ENCODE measurements at regions not wholly inside any gene's neighbourhood (a gene's known extent, or its start where the extent isn't known, plus 50 kb on each side); places are given as distances from the start of the nearest gene placed in this dataset.
A peak's percentile ranks its signal among the peaks of the same experiment; 100 is the strongest.

GRCh38 chr2:184346338-184346862 lies 251.9 kb upstream of the ZNF804A start:
- H3K27me3 ChIP-seq (ENCODE audit: low read length): no peaks in the 10 kb centered on the region

DNA sequence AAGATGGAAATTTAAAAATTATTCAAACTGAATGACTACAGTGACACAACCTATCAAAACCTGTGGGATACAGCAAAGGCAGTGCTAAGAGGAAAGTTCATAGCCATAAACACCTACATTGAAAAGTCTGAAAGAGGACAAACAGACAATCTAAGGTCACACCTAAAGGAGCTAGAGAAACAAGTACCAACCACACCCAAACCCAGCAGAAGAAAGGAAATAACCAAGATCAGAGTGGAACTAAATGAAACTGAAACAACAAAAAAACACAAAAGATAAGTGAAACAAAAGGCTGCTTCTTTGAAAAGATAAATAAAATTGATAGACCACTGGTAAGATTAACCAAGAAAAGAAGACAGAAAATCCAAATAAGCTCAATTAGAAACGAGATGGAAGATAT lies 247.2 kb upstream of the ZNF804A start:
- Histone ChIP-seq H3K9me3 (ENCODE audit: low read length) (no peaks in the 10 kb centered on the region), H3K79me2 (ENCODE audit: low read length) (no peaks in the 10 kb centered on the region), H3K9ac (ENCODE audit: low read length) (no peak overlapping the region), H3K27me3 (ENCODE audit: low read length) (no peaks in the 10 kb centered on the region; the same call in 1 of the 2 replicates), H3K4me3 (ENCODE audit: low read length) (no peak overlapping the region), H3K4me1 (ENCODE audit: low read length) (no peaks in the 10 kb centered on the region), H3K27ac (ENCODE audit: low read length) (no peak overlapping the region), H3K36me3 (ENCODE audit: insufficient read depth, low read length) (no peaks in the 10 kb centered on the region), H3K9me2 (replicated peaks; ENCODE audit: insufficient read depth, low read length) (no peaks in the 10 kb centered on the region), H2AFZ (ENCODE audit: low read length) (no peak overlapping the region), H3K4me2 (ENCODE audit: low read depth, low read length, poor library complexity, severe bottlenecking) (no peak overlapping the region), H4K20me1 (ENCODE audit: insufficient read depth, low read depth, low read length) (no peaks in the 10 kb centered on the region)
- DNase-seq: no peak

More at GRCh38 chr2:184346338-184346862, 251.9 kb upstream of the ZNF804A start:
- H3K9ac ChIP-seq (ENCODE audit: low read length): no peak overlapping the region
- no peaks in the 10 kb centered on the region for H3K36me3 ChIP-seq (ENCODE audit: insufficient read depth, low read length)
- H3K4me3 ChIP-seq (ENCODE audit: low read length): no peak overlapping the region
- H3K9me2 ChIP-seq (replicated peaks; ENCODE audit: insufficient read depth, low read length): no peaks in the 10 kb centered on the region
- no peaks in the 10 kb centered on the region for H3K9me3 ChIP-seq (ENCODE audit: low read length)
- no peak overlapping the region for H2AFZ ChIP-seq (ENCODE audit: low read length)
- no peaks in the 10 kb centered on the region for H4K20me1 ChIP-seq (ENCODE audit: insufficient read depth, low read depth, low read length)
- H3K4me1 ChIP-seq (ENCODE audit: low read length): no peaks in the 10 kb centered on the region
- H3K27ac ChIP-seq (ENCODE audit: low read length): no peak overlapping the region
- DNase-seq: no peak
- H3K79me2 ChIP-seq (ENCODE audit: low read length): no peaks in the 10 kb centered on the region
- no peak overlapping the region for H3K4me2 ChIP-seq (ENCODE audit: low read depth, low read length, poor library complexity, severe bottlenecking)

DNA sequence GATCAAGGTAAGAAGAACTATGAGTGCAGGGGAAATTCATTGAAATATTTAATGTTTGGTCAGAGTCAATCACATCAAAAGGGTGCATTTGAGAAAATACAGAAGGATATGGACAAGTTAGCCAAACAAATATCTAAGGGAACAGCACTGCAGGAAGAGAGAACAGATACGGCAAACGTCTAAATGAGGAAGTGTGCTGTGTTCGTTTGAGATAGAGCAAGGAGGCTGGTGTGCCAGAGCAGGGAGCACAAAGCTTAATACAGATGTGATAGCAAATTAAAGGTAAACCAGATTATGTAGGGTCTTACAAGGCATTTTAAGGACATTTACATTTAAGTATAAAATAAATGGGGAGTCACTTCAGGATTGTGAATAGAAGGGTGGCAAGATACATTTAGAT lies 241.3 kb upstream of the ZNF804A start:
- Histone ChIP-seq H2AFZ (ENCODE audit: low read length) (no peak overlapping the region), H3K4me1 (ENCODE audit: low read length) (no peaks in the 10 kb centered on the region), H3K4me2 (ENCODE audit: low read depth, low read length, poor library complexity, severe bottlenecking) (no peak overlapping the region), H3K36me3 (ENCODE audit: insufficient read depth, low read length) (no peaks in the 10 kb centered on the region), H3K4me3 (ENCODE audit: low read length) (no peak overlapping the region), H3K27me3 (ENCODE audit: low read length) (no peaks in the 10 kb centered on the region; the same call in 1 of the 2 replicates), H4K20me1 (ENCODE audit: insufficient read depth, low read depth, low read length) (no peaks in the 10 kb centered on the region), H3K27ac (ENCODE audit: low read length) (no peak overlapping the region), H3K79me2 (ENCODE audit: low read length) (no peaks in the 10 kb centered on the region), H3K9me2 (replicated peaks; ENCODE audit: insufficient read depth, low read length) (no peaks in the 10 kb centered on the region), H3K9ac (ENCODE audit: low read length) (no peak overlapping the region), H3K9me3 (ENCODE audit: low read length) (no peaks in the 10 kb centered on the region)
- DNase-seq: no peak

DNA sequence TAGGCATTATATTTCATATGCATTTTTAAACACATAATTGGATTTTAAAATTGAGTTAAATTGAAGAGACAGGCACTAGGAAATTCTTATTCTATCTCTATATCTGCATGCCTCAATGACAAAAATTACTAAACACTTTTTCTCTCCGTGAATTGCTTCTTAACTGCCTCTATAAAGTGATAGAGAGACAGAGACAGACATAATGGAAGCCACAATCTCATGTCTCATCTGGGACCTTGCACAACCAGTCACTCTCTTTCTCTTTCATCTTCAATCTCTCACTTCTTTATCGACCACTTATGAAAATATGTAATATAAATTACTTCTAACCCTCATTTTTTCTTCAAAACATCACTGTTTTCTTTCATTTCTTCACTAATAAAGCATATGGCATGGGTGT lies 238.9 kb upstream of the ZNF804A start:
- no peaks in the 10 kb centered on the region for H4K20me1 ChIP-seq (ENCODE audit: insufficient read depth, low read depth, low read length)
- H3K36me3 ChIP-seq (ENCODE audit: insufficient read depth, low read length): no peaks in the 10 kb centered on the region
- no peaks in the 10 kb centered on the region for H3K4me1 ChIP-seq (ENCODE audit: low read length)
- H3K27ac ChIP-seq (ENCODE audit: low read length): no peak overlapping the region
- no peak for DNase-seq
- no peaks in the 10 kb centered on the region for H3K9me2 ChIP-seq (replicated peaks; ENCODE audit: insufficient read depth, low read length)
- no peaks in the 10 kb centered on the region for H3K9me3 ChIP-seq (ENCODE audit: low read length)
- H3K4me2 ChIP-seq (ENCODE audit: low read depth, low read length, poor library complexity, severe bottlenecking): no peak overlapping the region
- H3K27me3 ChIP-seq (ENCODE audit: low read length): no peaks in the 10 kb centered on the region; the same call in 1 of the 2 replicates
- no peaks in the 10 kb centered on the region for H3K79me2 ChIP-seq (ENCODE audit: low read length)
- no peak overlapping the region for H3K9ac ChIP-seq (ENCODE audit: low read length)
- no peak overlapping the region for H2AFZ ChIP-seq (ENCODE audit: low read length)
- H3K4me3 ChIP-seq (ENCODE audit: low read length): no peak overlapping the region

DNA sequence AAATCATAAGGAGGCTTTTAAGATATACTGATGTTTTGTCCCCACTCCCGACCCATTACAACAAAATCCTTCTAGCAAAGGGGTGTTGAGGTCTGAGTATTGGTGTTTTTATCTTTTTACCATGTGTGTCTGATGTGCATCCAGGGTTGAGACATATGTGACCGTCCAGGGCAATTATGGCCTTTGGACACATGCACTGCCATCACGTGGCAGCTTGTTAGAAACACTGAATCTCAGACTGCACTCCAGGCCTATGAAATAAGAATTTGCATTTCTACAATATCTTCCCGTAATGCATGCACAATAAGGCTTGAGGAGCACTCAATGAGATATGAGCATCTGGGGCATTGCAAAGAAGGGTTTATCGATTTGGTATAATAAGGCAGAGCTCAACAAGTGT lies 235.1 kb upstream of the ZNF804A start:
- Histone ChIP-seq H3K4me1 (ENCODE audit: low read length) (no peaks in the 10 kb centered on the region), H3K4me2 (ENCODE audit: low read depth, low read length, poor library complexity, severe bottlenecking) (no peak overlapping the region), H3K9ac (ENCODE audit: low read length) (no peak overlapping the region), H3K27me3 (ENCODE audit: low read length) (no peaks in the 10 kb centered on the region), H2AFZ (ENCODE audit: low read length) (no peak overlapping the region), H4K20me1 (ENCODE audit: insufficient read depth, low read depth, low read length) (no peaks in the 10 kb centered on the region), H3K9me3 (ENCODE audit: low read length) (no peaks in the 10 kb centered on the region), H3K36me3 (ENCODE audit: insufficient read depth, low read length) (no peaks in the 10 kb centered on the region), H3K9me2 (replicated peaks; ENCODE audit: insufficient read depth, low read length) (no peaks in the 10 kb centered on the region), H3K4me3 (ENCODE audit: low read length) (no peak overlapping the region), H3K27ac (ENCODE audit: low read length) (no peak overlapping the region), H3K79me2 (ENCODE audit: low read length) (no peaks in the 10 kb centered on the region)
- DNase-seq: peak; percentile 44

DNA sequence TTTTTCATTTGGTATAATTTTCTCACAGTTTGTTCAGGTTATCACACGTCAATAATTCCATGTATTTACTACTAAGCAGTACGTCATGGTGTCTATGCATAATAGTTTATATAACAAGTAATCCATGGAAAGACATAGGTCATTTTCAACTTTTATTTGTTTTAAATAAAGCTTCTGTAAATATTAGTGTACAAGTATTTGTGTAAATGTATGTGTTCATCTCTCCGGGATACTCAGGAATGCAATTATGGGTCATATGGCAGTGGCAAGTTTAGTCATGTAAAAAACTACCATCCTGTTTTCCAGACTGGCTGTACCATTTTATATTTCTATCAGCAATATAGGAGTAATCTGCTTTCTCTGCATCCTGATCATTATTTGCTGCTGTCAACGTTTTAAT lies 231.1 kb upstream of the ZNF804A start:
- no peak for DNase-seq
- Histone ChIP-seq H3K4me2 (ENCODE audit: low read depth, low read length, poor library complexity, severe bottlenecking) (no peak overlapping the region), H4K20me1 (ENCODE audit: insufficient read depth, low read depth, low read length) (no peaks in the 10 kb centered on the region)

DNA sequence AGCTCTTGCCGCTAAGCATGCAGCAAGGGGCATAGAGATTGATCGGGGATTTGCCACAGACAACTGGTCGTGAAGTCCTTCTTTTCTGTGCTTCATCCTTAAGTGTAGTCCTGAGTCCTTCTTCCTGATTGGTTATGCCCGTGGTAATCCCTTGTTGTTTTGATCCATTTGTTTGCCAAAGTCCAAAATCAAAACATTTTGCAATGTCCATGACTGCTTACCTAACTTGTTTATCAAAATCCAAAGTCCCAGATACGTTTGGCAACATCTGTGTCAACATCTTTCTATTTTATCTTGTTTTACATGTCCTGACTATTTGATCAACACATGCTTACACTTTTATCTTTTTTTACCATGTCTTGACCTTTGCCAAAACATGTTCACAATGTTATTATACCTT lies 229.0 kb upstream of the ZNF804A start:
- H3K9me2 ChIP-seq (replicated peaks; ENCODE audit: insufficient read depth, low read length): no peaks in the 10 kb centered on the region
- H3K79me2 ChIP-seq (ENCODE audit: low read length): no peaks in the 10 kb centered on the region
- H3K27me3 ChIP-seq (ENCODE audit: low read length): no peaks in the 10 kb centered on the region
- no peak overlapping the region for H3K9ac ChIP-seq (ENCODE audit: low read length)
- H3K9me3 ChIP-seq (ENCODE audit: low read length): no peaks in the 10 kb centered on the region
- H2AFZ ChIP-seq (ENCODE audit: low read length): no peak overlapping the region
- H3K4me3 ChIP-seq (ENCODE audit: low read length): no peak overlapping the region
- no peak overlapping the region for H3K27ac ChIP-seq (ENCODE audit: low read length)
- H4K20me1 ChIP-seq (ENCODE audit: insufficient read depth, low read depth, low read length): no peaks in the 10 kb centered on the region
- H3K36me3 ChIP-seq (ENCODE audit: insufficient read depth, low read length): no peaks in the 10 kb centered on the region
- no peak overlapping the region for H3K4me2 ChIP-seq (ENCODE audit: low read depth, low read length, poor library complexity, severe bottlenecking)
- no peak for DNase-seq
- H3K4me1 ChIP-seq (ENCODE audit: low read length): 0 out of 2 replicates have a peak, but pooled peaks cover 4% of the 10 kb centered on the region

More for the DNA sequence above, 231.1 kb upstream of the ZNF804A start:
- H2AFZ ChIP-seq (ENCODE audit: low read length): no peak overlapping the region
- no peak overlapping the region for H3K27ac ChIP-seq (ENCODE audit: low read length)
- no peaks in the 10 kb centered on the region for H3K9me2 ChIP-seq (replicated peaks; ENCODE audit: insufficient read depth, low read length)
- no peaks in the 10 kb centered on the region for H3K9me3 ChIP-seq (ENCODE audit: low read length)
- H3K9ac ChIP-seq (ENCODE audit: low read length): no peak overlapping the region
- H3K36me3 ChIP-seq (ENCODE audit: insufficient read depth, low read length): no peaks in the 10 kb centered on the region
- H3K79me2 ChIP-seq (ENCODE audit: low read length): no peaks in the 10 kb centered on the region
- no peak overlapping the region for H3K4me3 ChIP-seq (ENCODE audit: low read length)
- 0 out of 2 replicates have a peak, but pooled peaks cover 4% of the 10 kb centered on the region for H3K4me1 ChIP-seq (ENCODE audit: low read length)
- no peaks in the 10 kb centered on the region for H3K27me3 ChIP-seq (ENCODE audit: low read length)

GRCh38 chr2:184370954-184371353 lies 227.4 kb upstream of the ZNF804A start:
- Histone ChIP-seq H3K9me2 (replicated peaks; ENCODE audit: insufficient read depth, low read length) (no peaks in the 10 kb centered on the region), H3K4me3 (ENCODE audit: low read length) (no peak overlapping the region), H3K4me1 (ENCODE audit: low read length) (0 out of 2 replicates have a peak, but pooled peaks cover 4% of the 10 kb centered on the region), H3K27me3 (ENCODE audit: low read length) (no peaks in the 10 kb centered on the region), H3K27ac (ENCODE audit: low read length) (no peak overlapping the region), H3K9ac (ENCODE audit: low read length) (no peak overlapping the region), H4K20me1 (ENCODE audit: insufficient read depth, low read depth, low read length) (no peaks in the 10 kb centered on the region), H3K36me3 (ENCODE audit: insufficient read depth, low read length) (no peaks in the 10 kb centered on the region), H3K4me2 (ENCODE audit: low read depth, low read length, poor library complexity, severe bottlenecking) (no peak overlapping the region), H3K79me2 (ENCODE audit: low read length) (no peaks in the 10 kb centered on the region), H2AFZ (ENCODE audit: low read length) (no peak overlapping the region), H3K9me3 (ENCODE audit: low read length) (no peaks in the 10 kb centered on the region)
- no peak for DNase-seq
